ENCODE measurements at regions not wholly inside any gene's neighbourhood (a gene's known extent, or its start where the extent isn't known, plus 50 kb on each side); places are given as distances from the start of the nearest gene placed in this dataset.

DNA sequence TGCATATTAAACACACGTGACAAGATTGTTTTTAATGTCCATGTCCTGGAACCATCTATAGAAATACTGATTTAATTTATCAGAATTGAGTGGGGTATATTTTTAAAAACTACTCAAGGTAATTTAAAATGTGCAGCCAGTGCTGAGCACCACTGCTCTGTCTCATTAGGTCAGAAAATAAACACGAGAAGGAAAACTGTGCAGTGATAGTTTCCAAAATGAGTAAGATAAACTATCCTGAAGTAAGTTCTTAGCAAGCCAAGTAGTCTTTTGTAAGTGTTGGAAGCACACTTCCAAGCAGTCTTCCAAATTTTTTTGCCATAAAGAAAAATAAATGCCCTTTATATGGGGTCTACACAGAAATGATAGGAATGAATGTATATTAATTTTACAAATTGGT lies 93.8 kb upstream of the DNAJC10 start:
- no peak for DNase-seq
- intact Hi-C loops (cut with DNase I) = no loop called here
- Histone ChIP-seq H3K4me1 (no peaks in the 10 kb centered on the region), H3K36me3 (no peaks in the 10 kb centered on the region), H3K4me3 (no peak overlapping the region), H3K9me3 (no peaks in the 10 kb centered on the region), H3K27ac (no peak overlapping the region), H3K27me3 (no peaks in the 10 kb centered on the region)
- TF ChIP-seq, protein P1, sequence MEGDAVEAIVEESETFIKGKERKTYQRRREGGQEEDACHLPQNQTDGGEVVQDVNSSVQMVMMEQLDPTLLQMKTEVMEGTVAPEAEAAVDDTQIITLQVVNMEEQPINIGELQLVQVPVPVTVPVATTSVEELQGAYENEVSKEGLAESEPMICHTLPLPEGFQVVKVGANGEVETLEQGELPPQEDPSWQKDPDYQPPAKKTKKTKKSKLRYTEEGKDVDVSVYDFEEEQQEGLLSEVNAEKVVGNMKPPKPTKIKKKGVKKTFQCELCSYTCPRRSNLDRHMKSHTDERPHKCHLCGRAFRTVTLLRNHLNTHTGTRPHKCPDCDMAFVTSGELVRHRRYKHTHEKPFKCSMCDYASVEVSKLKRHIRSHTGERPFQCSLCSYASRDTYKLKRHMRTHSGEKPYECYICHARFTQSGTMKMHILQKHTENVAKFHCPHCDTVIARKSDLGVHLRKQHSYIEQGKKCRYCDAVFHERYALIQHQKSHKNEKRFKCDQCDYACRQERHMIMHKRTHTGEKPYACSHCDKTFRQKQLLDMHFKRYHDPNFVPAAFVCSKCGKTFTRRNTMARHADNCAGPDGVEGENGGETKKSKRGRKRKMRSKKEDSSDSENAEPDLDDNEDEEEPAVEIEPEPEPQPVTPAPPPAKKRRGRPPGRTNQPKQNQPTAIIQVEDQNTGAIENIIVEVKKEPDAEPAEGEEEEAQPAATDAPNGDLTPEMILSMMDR (IDR thresholded peaks at IDR 0.05) = no peak
- ATAC-seq = no peak

DNA sequence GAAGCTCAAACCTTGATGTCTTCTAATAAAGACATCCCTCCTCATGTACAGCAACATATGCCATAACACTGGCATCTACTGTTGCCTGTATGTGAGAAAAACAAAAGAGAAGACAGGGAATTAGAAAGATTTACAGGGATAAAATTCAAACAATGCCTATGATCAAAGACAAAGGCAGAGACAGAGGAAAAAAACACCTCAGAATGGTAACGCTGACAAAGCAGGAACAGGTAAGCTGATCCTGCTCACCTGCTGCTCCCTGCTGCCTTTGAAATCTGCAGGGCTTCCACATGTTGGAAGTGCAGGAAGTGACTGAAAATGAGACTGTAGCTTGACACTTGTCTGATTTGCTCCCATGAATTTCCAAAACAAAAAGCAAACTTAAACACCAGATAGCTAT lies 90.2 kb upstream of the DNAJC10 start:
- Histone ChIP-seq H3K27ac (no peak overlapping the region), H3K4me3 (no peak overlapping the region), H3K9me3 (no peaks in the 10 kb centered on the region), H3K36me3 (no peaks in the 10 kb centered on the region), H3K4me1 (no peaks in the 10 kb centered on the region), H3K27me3 (no peaks in the 10 kb centered on the region)
- ATAC-seq (no peak), DNase-seq (no peak)
- intact Hi-C loops (cut with DNase I) = no loop called here
- TF ChIP-seq, protein P1 (IDR thresholded peaks at IDR 0.05) = no peak

DNA sequence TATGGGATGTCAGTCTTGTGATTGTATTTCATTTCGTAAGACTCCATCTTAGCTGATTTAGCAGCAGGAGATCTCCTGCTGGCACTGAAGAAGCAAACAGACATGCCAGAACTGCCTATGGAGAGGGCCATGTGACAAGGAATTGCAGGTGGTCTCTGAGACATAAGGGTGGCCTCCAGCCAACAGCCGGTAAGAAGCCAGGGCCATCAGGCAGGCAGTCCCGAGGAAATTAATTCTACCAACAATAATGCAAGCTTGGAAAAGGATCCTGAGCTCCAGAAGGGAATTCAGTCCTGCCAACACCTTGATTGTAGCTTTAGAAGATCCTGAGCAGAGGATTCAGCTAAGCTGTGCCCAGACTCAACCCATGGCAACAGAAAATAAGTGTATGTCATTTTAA lies 87.1 kb upstream of the DNAJC10 start:
- DNase-seq = no peak
- TF ChIP-seq, protein P1 (IDR thresholded peaks at IDR 0.05) = no peak
- no peak overlapping the region for H3K4me3 ChIP-seq
- no peaks in the 10 kb centered on the region for H3K9me3 ChIP-seq
- ATAC-seq = no peak
- no peaks in the 10 kb centered on the region for H3K4me1 ChIP-seq
- intact Hi-C loops (cut with DNase I) = no loop called here
- H3K27me3 ChIP-seq = no peaks in the 10 kb centered on the region
- H3K27ac ChIP-seq = no peak overlapping the region
- no peaks in the 10 kb centered on the region for H3K36me3 ChIP-seq

DNA sequence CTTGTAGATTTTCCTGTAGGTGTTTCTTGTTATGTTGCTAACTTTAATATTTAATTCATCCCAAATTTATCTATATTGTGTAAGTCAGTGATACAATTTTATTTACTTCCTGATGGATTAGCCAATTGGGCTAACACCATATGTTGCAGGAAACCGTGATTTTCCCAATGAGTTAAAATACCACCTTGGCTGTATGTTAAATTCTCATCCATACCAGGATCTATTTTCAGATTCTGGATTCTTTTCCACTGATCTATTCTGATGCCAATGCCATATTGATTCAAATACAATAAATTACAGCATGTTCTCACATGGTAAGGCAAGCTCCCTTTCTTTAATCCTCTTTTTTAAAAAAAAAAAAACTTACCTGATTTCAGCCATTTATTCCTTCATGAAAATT lies 85.8 kb upstream of the DNAJC10 start:
- no peaks in the 10 kb centered on the region for H3K36me3 ChIP-seq
- DNase-seq (no peak), ATAC-seq (no peak)
- no peak overlapping the region for H3K4me3 ChIP-seq
- H3K27me3 ChIP-seq = no peaks in the 10 kb centered on the region
- no peak overlapping the region for H3K27ac ChIP-seq
- no peaks in the 10 kb centered on the region for H3K4me1 ChIP-seq
- intact Hi-C loops (cut with DNase I) = no loop called here
- TF ChIP-seq, protein P1 (IDR thresholded peaks at IDR 0.05) = no peak
- no peaks in the 10 kb centered on the region for H3K9me3 ChIP-seq

DNA sequence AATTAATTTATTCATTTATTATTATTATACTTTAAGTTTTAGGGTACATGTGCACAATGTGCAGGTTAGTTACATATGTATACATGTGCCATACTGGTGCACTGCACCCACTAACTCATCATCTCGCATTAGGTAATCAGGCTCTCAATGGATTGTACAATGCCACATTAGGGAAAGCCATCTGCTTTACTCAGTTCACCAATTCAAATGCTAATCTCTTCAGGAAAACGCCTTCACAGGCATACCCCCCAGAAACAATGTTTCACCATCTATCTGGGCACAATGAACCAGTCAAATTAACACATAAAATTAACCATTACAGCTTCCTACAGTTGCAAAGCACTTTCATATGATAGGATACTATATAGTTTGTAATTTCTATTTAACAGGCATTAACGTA lies 84.8 kb upstream of the DNAJC10 start:
- Histone ChIP-seq H3K27ac (no peak overlapping the region), H3K4me3 (no peak overlapping the region), H3K27me3 (no peaks in the 10 kb centered on the region), H3K4me1 (no peaks in the 10 kb centered on the region), H3K9me3 (no peaks in the 10 kb centered on the region), H3K36me3 (no peaks in the 10 kb centered on the region)
- TF ChIP-seq, protein P1 (IDR thresholded peaks at IDR 0.05) = no peak
- intact Hi-C loops (cut with DNase I) = no loop called here
- ATAC-seq (no peak), DNase-seq (no peak)

DNA sequence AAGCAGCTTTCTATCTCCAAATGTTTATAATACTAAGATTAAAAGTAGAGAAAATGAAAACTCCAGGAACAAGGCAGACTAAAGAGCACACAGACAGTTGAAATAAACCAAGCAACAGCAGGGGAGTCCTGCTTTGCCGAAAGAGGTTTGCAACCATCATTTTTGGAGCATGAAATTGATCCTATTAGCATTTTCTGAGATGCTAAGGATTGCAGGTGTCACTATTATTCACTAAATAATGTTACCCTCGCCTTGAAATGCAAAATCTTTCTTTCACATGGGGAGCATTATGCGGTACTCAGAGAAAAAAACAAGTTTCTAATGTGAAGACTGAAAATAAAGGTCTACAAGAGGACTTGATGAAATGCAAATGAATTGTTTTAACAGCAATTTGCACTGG lies 81.7 kb upstream of the DNAJC10 start:
- Histone ChIP-seq H3K9me3 (no peaks in the 10 kb centered on the region), H3K27ac (no peak overlapping the region), H3K36me3 (no peaks in the 10 kb centered on the region), H3K4me3 (no peak overlapping the region), H3K4me1 (no peaks in the 10 kb centered on the region), H3K27me3 (no peaks in the 10 kb centered on the region)
- TF ChIP-seq, protein P1 (IDR thresholded peaks at IDR 0.05) = no peak
- intact Hi-C loops (cut with DNase I) = no loop called here
- DNase-seq (no peak), ATAC-seq (no peak)

All from upper lobe of right lung (tissue), 1 donor.